PC-3 (cell line): ENCODE measurements at regions not wholly inside any gene's neighbourhood (a gene's known extent, or its start where the extent isn't known, plus 50 kb on each side); places are given as distances from the start of the nearest gene placed in this dataset.

Source experiments
- EZH2 ChIP-seq: fragments of 300-600 bp; sonication (generic); IDR thresholded peaks from one replicate; pipeline ENCODE4 v1.6.1; 2017; ENCODE audit warnings: antibody characterized with exemption, mild to moderate bottlenecking, low read length; ENCODE audit not compliant: unreplicated experiment
- EZH2phosphoT487 ChIP-seq: fragments of 300-600 bp; sonication (generic); IDR thresholded peaks from 2 replicates; pipeline ENCODE4 v1.6.1; 2018; ENCODE audit warnings: mild to moderate bottlenecking, antibody characterized with exemption, low read length, borderline replicate concordance
- TF ChIP-seq, protein P1 (sequence below): fragments of 300-600 bp; sonication (generic); conservative IDR thresholded peaks from 2 replicates; pipeline ENCODE4 v1.5.1; 2017; ENCODE audit warnings: antibody characterized with exemption, low read depth, mild to moderate bottlenecking, low read length

DNA sequence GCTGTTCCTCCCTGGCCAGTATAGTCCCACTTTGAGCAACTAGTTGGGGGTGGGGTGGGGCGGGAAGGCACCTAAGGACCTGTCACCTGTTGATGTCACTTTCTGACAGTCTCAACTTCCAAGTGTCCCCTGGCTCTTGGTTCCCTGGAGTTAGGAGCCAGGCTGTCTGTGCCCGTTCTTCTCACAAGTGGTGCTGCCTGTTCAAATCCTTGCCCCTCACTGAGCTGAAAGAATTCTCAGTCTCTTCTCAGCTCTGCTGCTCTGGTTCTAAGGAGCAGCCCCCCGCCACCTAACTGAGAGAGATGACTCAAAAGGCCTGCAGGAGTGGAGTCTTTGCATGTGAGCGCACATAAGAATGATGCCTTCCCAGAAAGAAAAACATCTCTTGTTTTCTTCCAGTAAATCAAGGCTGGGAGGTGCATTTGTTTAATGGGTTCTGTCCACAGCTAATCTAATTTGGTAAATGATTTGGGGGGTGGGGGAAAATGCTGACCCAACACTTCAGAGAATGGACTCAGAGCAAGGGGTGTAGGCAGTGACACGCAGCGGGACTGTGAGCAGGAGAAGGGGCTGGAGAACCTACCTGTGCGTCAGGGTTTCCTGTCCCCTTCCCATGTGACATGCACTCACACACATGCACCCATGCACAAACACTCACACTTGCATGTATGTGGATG lies 78.2 kb upstream of the NLRP1 start:
- TF ChIP-seq EZH2 = no peak
- TF ChIP-seq EZH2phosphoT487 = no peak
- TF ChIP-seq, protein P1, sequence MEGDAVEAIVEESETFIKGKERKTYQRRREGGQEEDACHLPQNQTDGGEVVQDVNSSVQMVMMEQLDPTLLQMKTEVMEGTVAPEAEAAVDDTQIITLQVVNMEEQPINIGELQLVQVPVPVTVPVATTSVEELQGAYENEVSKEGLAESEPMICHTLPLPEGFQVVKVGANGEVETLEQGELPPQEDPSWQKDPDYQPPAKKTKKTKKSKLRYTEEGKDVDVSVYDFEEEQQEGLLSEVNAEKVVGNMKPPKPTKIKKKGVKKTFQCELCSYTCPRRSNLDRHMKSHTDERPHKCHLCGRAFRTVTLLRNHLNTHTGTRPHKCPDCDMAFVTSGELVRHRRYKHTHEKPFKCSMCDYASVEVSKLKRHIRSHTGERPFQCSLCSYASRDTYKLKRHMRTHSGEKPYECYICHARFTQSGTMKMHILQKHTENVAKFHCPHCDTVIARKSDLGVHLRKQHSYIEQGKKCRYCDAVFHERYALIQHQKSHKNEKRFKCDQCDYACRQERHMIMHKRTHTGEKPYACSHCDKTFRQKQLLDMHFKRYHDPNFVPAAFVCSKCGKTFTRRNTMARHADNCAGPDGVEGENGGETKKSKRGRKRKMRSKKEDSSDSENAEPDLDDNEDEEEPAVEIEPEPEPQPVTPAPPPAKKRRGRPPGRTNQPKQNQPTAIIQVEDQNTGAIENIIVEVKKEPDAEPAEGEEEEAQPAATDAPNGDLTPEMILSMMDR = no peak
